LNCAP (cell line): ENCODE measurements at regions not wholly inside any gene's neighbourhood (a gene's known extent, or its start where the extent isn't known, plus 50 kb on each side); places are given as distances from the start of the nearest gene placed in this dataset.

Experiments
- TF ChIP-seq, protein P1 (sequence below): fragments of 450-650 bp; IDR thresholded peaks from 2 replicates; pipeline ENCODE4 v1.5.1; 2017; ENCODE audit warnings: mild to moderate bottlenecking

DNA sequence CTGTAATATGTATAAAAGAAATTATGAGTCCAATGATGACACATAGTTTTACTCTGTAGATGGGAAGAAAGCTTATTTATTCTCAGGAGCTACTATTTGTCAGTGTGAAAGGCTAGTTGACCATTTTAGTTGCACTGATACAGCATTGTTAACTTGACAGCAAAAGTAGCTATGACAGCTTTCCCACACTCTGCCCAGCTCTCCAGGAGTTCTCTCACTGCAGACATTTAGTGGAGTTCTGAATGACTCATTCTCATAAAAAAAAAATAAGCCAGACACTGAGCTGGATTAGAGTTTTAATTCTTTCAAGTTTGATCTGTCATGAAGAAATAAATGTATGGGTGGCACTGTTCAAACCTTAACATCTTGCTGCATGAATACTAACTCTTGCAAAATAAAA is 77.2 kb upstream of the CFAP20DC start:
- TF ChIP-seq, protein P1, sequence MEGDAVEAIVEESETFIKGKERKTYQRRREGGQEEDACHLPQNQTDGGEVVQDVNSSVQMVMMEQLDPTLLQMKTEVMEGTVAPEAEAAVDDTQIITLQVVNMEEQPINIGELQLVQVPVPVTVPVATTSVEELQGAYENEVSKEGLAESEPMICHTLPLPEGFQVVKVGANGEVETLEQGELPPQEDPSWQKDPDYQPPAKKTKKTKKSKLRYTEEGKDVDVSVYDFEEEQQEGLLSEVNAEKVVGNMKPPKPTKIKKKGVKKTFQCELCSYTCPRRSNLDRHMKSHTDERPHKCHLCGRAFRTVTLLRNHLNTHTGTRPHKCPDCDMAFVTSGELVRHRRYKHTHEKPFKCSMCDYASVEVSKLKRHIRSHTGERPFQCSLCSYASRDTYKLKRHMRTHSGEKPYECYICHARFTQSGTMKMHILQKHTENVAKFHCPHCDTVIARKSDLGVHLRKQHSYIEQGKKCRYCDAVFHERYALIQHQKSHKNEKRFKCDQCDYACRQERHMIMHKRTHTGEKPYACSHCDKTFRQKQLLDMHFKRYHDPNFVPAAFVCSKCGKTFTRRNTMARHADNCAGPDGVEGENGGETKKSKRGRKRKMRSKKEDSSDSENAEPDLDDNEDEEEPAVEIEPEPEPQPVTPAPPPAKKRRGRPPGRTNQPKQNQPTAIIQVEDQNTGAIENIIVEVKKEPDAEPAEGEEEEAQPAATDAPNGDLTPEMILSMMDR: no peak

DNA sequence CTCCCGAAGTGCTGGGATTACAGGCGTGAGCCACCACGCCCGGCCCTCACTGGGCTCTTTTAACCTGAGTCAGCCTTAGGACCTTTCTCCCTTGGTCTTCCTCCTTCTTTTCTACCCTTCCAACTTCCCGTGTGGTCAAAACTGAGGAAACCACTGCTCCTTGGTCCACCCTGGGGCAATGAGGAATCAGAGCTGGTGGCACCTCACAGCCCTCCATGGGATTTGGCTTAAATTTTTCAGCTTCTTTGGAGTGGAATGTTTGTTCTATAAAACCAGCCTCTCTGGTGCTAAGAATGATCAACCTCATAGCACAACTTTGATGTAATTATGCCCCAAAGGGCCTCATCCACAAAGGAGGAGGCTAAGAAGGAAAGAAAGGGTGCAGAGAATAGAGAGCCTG is 76.6 kb upstream of the CFAP20DC start:
- TF ChIP-seq, protein P1: no peak

DNA sequence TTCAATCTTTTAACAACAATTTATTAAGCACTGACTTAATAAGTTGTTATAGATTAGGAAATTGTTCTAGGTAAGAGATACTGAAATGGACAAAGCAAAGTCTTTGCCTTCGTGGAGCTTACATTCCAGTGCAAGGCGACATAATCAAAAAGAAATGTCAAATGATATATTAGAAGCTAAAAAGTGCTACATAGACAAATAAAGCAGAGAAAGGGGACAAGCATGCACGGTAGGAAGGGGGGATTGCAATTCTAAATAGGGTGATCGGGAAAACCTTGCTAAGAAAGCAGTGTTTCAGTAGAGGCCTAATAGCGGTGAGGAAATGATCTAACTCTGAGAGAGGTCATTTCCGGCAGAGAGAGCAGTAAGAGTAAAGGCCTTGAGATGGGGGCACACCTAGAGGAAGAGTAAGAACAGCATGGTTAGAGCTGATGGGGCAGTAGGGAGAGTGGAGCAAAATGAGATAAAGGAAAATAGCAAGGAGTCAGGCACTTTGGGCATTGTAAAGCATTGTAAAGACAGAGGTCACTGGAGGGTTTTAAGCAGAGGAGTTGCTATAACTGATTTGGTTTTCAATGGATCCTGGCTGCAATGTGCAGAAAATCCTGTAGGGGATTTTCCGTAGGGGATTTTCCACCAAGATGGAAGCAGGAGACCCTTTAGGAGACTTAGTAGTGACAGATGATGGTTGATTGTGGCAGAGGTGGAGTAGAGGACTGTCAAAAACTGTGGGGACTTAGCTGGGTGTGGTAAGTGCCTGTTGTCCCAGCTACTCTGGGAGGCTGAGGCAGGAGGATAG is 71.7 kb upstream of the CFAP20DC start:
- TF ChIP-seq, protein P1: no peak

DNA sequence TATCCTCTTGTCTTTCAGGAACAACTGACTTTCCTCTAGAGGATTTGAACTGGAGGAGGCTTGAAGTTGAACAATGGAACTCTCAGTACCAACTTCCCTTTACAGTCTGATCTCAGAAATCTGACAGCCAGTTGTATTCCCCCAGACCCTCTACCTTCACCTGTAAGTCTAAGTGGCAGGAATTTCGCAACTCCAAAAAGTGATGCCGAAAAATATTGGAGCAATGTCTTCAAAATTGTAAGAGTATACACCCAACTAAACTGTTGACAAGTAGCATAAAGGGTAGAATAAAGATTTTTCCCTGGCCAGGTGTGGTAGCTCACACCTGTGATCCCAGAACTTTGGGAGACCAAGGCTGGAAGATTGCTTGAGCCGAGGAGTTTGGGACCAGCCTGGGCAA is 69.1 kb upstream of the CFAP20DC start:
- TF ChIP-seq, protein P1: no peak

DNA sequence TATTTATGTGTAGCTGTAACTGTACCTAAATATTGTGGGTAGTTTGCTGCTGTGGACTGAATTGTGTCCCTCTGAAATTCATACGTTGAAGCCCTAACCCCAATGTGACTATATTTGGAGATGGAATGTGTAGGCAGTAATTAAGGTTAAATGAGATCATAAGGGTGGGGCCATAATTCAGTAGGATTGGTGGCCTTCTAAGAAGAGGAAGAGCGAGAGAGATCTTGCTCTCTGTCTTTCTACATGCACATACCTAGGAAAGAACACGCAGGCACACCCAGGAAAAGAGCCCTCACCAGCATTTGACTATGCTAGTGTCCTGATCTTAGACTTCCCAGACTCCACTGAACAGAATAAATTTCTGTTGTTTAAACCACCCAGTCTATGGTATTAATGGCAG is 67.6 kb upstream of the CFAP20DC start:
- TF ChIP-seq, protein P1: no peak

DNA sequence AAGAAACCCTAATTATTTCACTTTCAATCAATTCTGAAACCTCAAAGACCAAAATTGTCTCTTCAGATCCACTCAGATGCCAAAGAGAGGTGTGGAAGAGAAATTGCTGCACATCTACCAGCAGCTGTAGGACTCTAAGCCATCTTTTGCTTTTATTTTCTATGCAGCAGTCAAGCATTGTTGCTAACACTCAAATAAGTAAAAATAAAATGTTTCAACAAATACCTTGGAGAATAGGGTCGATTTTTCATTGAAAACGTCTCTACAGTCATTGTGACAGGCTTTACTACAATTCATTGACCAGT is 66.4 kb upstream of the CFAP20DC start:
- TF ChIP-seq, protein P1: no peak

DNA sequence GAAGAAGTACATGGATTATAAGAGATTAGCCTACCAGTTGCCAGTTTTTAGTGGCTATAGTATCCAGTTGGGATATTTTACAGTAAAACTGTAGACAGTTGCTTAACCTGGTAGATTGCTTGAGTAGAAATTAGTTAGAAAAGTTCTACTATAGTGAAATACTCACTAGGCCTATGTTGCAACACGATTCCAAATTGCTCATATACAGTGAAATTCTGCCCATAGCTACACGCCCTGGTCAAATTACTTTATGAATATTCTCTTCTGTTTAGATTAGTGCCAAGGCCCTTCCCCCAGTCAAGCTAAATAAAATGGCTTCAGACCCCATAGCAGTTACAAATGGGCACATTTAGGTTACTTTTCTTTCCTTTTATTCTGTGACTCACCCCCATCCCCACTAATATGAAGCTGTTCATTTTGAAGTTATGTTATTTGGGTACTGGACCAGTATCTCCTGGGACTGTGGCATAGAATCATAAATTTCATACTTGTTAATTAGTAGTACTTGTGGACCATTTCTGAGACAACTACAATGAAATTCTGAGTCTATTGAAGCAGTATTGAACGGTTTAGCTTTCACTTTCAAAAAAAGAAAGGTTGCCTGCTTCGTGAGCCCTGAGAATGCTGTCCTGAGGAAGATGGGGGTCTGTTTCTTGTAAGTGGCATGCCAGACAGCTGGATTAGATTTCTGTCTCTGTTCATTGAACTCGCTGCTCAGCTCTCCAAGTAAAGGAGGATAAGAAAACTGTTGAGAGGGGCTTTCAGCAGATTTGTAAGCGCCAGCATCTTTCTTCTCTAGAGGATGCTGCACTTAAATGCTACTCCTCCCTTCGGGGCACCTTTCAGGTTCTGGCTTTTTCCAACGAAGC is 65.8 kb upstream of the CFAP20DC start:
- TF ChIP-seq, protein P1: no peak
